Right cardiac atrium (tissue), 5 donors: ENCODE measurements at regions not wholly inside any gene's neighbourhood (a gene's known extent, or its start where the extent isn't known, plus 50 kb on each side); places are given as distances from the start of the nearest gene placed in this dataset.

Experiments
- ATAC-seq, 2 donors: fragments of 200-7000 bp; cut with Tn5 transposase; one replicate each; pipeline versions ENCODE4 v1.8.0 to v1.9.1; 2020; ENCODE audit warnings: moderate library complexity in 2 of 2, mild to moderate bottlenecking in 1 of 2
- DNase-seq, 3 donors: peaks; one replicate each; pipeline ENCODE4 v3.0.0-alpha.2; 2020
- H3K27ac ChIP-seq: one replicate; pipeline ENCODE4 v1.5.1; 2013; ENCODE audit warnings: mild to moderate bottlenecking, low read length, control low read depth, moderate library complexity
- H3K27me3 ChIP-seq: one replicate; pipeline ENCODE4 v1.6.1; 2013; ENCODE audit not compliant: control insufficient read depth, insufficient read depth
- H3K4me1 ChIP-seq: one replicate; pipeline ENCODE4 v1.6.1; 2013; ENCODE audit warnings: low read length; ENCODE audit not compliant: control insufficient read depth, insufficient read depth
- H3K4me3 ChIP-seq: one replicate; pipeline ENCODE4 v1.5.1; 2013; ENCODE audit warnings: low read length, control low read depth
- H3K9me3 ChIP-seq: one replicate; pipeline ENCODE4 v1.6.1; 2013; ENCODE audit warnings: low read length; ENCODE audit not compliant: control insufficient read depth
- WGBS: extraction: QIAGEN DNeasy Blood & Tissue Kit; methylation state at CpG from one replicate; pipeline ENCODE4 v1.1.7; 2013; 5-methylcytosine and 5-hydroxymethylcytosine counted together
- intact Hi-C, 4 donors: fragments of 100-400 bp; cut with DNase I; formaldehyde crosslinking; loops; one replicate each; pipeline versions ENCODE4 v1.11.0 to v1.14.0; 2022 to 2023
- donor health status: healthy with polysubstance abuse.
- donor health status: DM: no; HTN: yes; CAD: no.
- donor health status: DM: no; HTN: no; CAD: no.
- donor health status: DM: no; HTN: yes; CAD: no; lungs with severe emphysema.
- donor health status: DM: yes; HTN: yes; CAD: no.

DNA sequence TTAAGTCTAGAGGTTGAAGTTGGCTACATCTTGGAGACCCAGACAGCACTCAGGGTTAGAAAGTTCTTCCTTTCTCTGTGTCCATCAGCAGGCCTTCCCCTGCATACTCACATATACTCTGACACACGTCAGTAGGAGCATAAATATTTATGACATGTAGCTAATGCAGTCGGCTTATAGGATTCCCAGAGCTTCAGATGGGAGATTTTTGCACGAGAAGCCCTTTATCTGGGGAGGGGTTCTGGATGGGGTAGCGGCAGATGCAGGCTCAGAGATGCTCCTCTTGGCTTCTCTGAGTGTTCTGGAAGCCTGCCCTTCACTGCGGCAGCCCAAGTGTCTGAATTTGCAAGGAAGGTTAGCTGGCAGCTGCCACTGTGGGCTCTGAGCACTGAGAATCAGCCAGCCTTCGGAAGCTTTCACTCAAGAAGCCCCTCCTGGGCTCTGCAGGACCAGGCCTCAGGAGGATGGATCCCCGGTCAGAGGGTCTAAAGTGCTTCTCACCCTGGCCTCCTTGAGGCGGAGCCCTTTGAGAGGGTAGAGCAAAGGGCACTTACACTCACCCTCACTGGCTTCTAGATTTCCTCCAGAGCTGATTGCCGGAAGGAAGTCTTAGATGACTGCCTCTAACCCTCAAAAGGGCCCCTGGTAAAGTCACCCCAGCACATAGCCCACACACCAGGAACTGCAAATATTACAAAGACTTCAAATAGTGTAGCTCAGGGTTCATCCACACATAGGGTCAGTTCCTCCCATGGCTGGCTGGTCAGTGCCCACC is 68.1 kb upstream of the NFASC start:
- Histone ChIP-seq H3K4me3 (no peak overlapping the region), H3K27me3 (no peaks in the 10 kb centered on the region), H3K27ac (no peak overlapping the region), H3K9me3 (no peaks in the 10 kb centered on the region), H3K4me1 (no peaks in the 10 kb centered on the region)
- DNase-seq, result no peak
- intact Hi-C loops, result loop anchor here in 2 of 4 donors (5.0 to 10.0 kb wide), 2 partner anchors 230 to 252 kb away; no protein-coding TSS in a partner anchor
- ATAC-seq, result no peak
- WGBS, result 72% methylated on average over 9 of the region's 9 CpGs

DNA sequence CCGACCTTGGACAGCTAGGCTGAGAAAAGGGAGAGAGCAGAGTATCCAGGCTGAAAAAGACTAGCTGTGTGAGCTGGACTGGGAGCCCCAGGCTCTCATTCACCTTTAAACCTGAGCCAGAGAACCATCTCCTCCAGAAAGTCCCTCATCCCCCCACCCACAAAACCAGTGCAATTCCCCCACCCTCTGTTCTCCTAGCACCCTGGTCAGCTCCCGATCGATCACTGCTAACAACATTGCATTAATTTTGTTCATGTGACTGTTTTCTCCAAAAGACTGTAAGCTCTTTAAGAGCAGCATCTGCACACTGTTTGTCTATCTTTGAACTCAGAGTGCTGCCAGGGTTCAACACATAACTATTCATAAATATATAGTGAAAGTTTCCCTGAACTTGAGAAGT is 67.1 kb upstream of the NFASC start:
- intact Hi-C loops, result loop anchor here in 2 of 4 donors (5.0 to 10.0 kb wide), 2 partner anchors 231 to 251 kb away; no protein-coding TSS in a partner anchor
- no peaks in the 10 kb centered on the region for H3K4me1 ChIP-seq
- ATAC-seq (no peak), DNase-seq (no peak)
- H3K9me3 ChIP-seq, result no peaks in the 10 kb centered on the region
- no peak overlapping the region for H3K27ac ChIP-seq
- H3K27me3 ChIP-seq, result no peaks in the 10 kb centered on the region
- WGBS, result 88% methylated on average over 3 of the region's 3 CpGs
- H3K4me3 ChIP-seq, result no peak overlapping the region

DNA sequence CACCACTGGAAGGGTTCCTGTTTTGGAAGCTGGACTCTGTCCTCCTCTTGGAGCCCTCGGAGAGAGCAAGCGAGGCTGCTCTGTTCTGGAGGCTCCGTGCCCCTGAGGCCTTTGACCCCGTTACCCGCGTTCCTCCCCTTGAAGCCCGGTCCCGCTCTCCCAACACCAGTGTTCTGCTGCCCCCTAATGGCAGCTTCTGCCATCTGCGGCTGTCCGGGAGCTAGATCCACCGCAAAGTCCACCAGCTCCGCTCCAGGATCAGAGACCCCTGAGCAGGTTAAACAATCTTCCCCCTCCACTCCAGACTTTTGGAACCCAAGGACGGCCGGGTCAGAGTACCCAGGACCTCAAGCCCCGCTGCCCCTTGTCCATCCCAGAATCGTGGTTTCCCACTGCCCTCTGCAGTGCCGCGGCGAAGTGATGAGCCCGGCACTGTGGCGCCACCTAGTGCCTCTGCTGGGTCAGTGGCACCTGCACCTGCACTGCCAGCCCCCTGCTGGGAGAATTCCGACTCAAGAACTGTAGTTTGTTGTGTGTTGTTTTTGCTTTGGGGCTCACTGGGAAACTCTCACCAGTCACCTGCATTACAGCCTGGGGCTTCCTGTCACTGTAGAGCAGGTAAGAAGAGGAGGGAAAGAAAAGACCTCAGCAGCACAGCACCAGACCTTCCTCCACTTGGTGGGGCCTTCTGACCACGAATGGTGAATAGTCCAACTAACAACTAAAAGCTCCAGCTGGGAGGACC is 63.5 kb upstream of the NFASC start:
- Histone ChIP-seq H3K27ac (no peak overlapping the region), H3K4me3 (peak overlapping the region; percentile 12), H3K4me1 (peaks cover 3% of the 10 kb centered on the region), H3K27me3 (no peaks in the 10 kb centered on the region), H3K9me3 (no peaks in the 10 kb centered on the region)
- WGBS, result 4% methylated on average over 23 of the region's 23 CpGs
- intact Hi-C loops, result loop anchor here (2.0 to 10.0 kb wide), 4 partner anchors 135 to 248 kb away; no protein-coding TSS in a partner anchor
- peak; percentile 83 to 90 (median 90) for DNase-seq
- ATAC-seq, result peak; percentile 90 to 96

GRCh38 chr1:204809488-204809887 is 61.2 kb upstream of the NFASC start:
- peaks cover 8% of the 10 kb centered on the region for H3K4me1 ChIP-seq
- intact Hi-C loops, result loop anchor here (2.0 to 10.0 kb wide), 4 partner anchors 131 to 245 kb away; no protein-coding TSS in a partner anchor
- H3K27me3 ChIP-seq, result no peaks in the 10 kb centered on the region
- no peak overlapping the region for H3K27ac ChIP-seq
- no peak for DNase-seq
- no peak for ATAC-seq
- H3K4me3 ChIP-seq, result no peak overlapping the region
- H3K9me3 ChIP-seq, result no peaks in the 10 kb centered on the region
- 94% methylated on average over 1 of the region's 1 CpG for WGBS

GRCh38 chr1:204812842-204813241 is 57.8 kb upstream of the NFASC start:
- Histone ChIP-seq H3K27me3 (no peaks in the 10 kb centered on the region), H3K4me3 (no peak overlapping the region), H3K4me1 (peaks cover 11% of the 10 kb centered on the region), H3K27ac (peak overlapping the region; percentile 82), H3K9me3 (no peaks in the 10 kb centered on the region)
- DNase-seq (no peak), ATAC-seq (peak; percentile 8 to 14)
- intact Hi-C loops, result no loop called here
- 42% methylated on average over 1 of the region's 1 CpG for WGBS

DNA sequence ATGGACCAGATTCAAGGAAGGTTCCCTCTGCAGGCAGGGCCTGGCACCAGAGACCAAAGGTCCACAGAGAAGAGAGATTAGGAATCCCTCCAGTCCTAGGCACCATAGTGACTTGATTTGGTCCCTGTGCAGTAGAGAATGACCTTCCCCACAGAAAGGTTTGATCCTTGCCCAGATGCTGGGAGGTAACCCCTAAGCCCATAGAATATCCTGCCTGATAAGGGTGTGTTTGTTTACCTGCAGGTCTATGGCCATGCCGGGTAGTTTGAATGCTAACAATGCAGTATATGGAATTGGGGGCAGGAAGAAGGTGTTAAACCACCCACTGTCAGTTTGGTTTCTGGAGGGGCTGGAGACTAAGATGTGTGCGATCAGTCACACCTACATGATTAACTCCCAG is 57.1 kb upstream of the NFASC start:
- Histone ChIP-seq H3K27me3 (no peaks in the 10 kb centered on the region), H3K4me3 (no peak overlapping the region), H3K4me1 (peaks cover 11% of the 10 kb centered on the region), H3K9me3 (no peaks in the 10 kb centered on the region), H3K27ac (peak overlapping the region; percentile 82)
- ATAC-seq, result no peak
- 75% methylated on average over 2 of the region's 2 CpGs for WGBS
- DNase-seq, result no peak
- intact Hi-C loops, result no loop called here

GRCh38 chr1:204814166-204814884 is 56.3 kb upstream of the NFASC start:
- peak in 2 of 3 donors; percentile 65 to 75 for DNase-seq
- H3K27me3 ChIP-seq, result no peaks in the 10 kb centered on the region
- WGBS, result 41% methylated on average over 7 of the region's 7 CpGs
- H3K9me3 ChIP-seq, result no peaks in the 10 kb centered on the region
- peaks cover 14% of the 10 kb centered on the region for H3K4me1 ChIP-seq
- no peak overlapping the region for H3K4me3 ChIP-seq
- peak; percentile 88 to 90 for ATAC-seq
- intact Hi-C loops, result no loop called here
- H3K27ac ChIP-seq, result peak overlapping the region; percentile 82

GRCh38 chr1:204817341-204817740 is 53.3 kb upstream of the NFASC start:
- no peak overlapping the region for H3K4me3 ChIP-seq
- DNase-seq, result no peak
- H3K27ac ChIP-seq, result no peak overlapping the region
- intact Hi-C loops, result no loop called here
- H3K4me1 ChIP-seq, result peaks cover 16% of the 10 kb centered on the region
- WGBS, result 88% methylated on average over 5 of the region's 5 CpGs
- ATAC-seq, result no peak
- H3K27me3 ChIP-seq, result no peaks in the 10 kb centered on the region
- H3K9me3 ChIP-seq, result no peaks in the 10 kb centered on the region

DNA sequence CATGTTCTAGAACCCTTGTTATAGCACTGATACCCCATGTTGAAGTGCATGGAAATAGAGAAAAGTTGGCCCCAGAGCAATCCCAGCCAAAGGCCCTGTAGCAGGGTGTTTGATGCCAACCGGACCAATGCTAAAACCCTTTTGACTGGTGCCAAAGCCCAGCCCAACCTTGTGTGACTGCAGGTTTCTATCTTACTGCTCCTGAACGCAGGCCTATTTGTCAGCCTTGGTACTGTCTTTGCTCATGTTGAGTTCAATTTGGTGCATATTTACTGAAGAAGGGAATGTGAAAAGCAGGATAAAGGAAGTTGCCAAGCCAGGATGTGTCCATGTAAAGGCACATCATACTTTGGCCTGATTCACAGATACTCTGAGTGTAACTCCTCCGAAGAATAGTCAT is 51.7 kb upstream of the NFASC start:
- peak overlapping the region; percentile 69 for H3K27ac ChIP-seq
- H3K27me3 ChIP-seq, result no peaks in the 10 kb centered on the region
- peak; percentile 44 to 54 for ATAC-seq
- intact Hi-C loops, result no loop called here
- WGBS, result 47% methylated on average over 3 of the region's 3 CpGs
- no peak for DNase-seq
- H3K9me3 ChIP-seq, result no peaks in the 10 kb centered on the region
- H3K4me3 ChIP-seq, result no peak overlapping the region
- H3K4me1 ChIP-seq, result peaks cover 10% of the 10 kb centered on the region

DNA sequence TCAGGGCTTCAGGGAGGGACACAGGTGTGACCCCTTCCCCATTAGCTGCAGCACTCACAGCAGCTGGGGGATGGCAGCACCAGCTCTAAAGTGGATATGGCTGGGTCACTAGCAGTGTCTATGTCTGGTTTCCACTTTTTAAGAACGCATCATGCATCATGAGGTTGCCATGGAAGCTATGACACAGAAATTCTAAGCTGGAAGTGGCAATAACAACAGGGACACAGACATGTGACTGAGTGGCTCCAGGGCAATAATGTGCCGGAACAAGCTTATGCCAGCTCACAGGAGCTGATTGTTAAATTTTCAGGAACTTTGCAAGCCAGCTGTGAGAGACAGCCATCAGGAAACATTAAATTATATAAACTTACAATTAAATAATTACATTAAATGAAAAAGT is 51.2 kb upstream of the NFASC start:
- Histone ChIP-seq H3K9me3 (no peaks in the 10 kb centered on the region), H3K27me3 (no peaks in the 10 kb centered on the region), H3K4me3 (no peak overlapping the region), H3K27ac (peak overlapping the region; percentile 69), H3K4me1 (peaks cover 10% of the 10 kb centered on the region)
- intact Hi-C loops, result no loop called here
- 75% methylated on average over 2 of the region's 2 CpGs for WGBS
- ATAC-seq (no peak), DNase-seq (no peak)
